Loucy (cell line): ENCODE measurements at regions not wholly inside any gene's neighbourhood (a gene's known extent, or its start where the extent isn't known, plus 50 kb on each side); places are given as distances from the start of the nearest gene placed in this dataset.

Experiments used
- H2AFZ ChIP-seq: fragments of 200-600 bp; sonication (generic); 2 replicates; pipeline ENCODE4 v1.6.0; 2016; ENCODE audit warnings: antibody characterized with exemption, mild to moderate bottlenecking, low read length, moderate library complexity
- H3F3A ChIP-seq: fragments of 200-600 bp; 2 replicates; pipeline ENCODE4 v1.6.0; 2016; ENCODE audit warnings: antibody characterized with exemption, low read depth, mild to moderate bottlenecking
- H3K27me3 ChIP-seq: fragments of 200-600 bp; sonication (generic); 2 replicates; pipeline ENCODE4 v1.6.1; 2014; ENCODE audit warnings: low read length, mild to moderate bottlenecking; ENCODE audit not compliant: insufficient read depth, poor library complexity, severe bottlenecking
- H3K36me3 ChIP-seq: fragments of 200-600 bp; sonication (generic); 2 replicates; pipeline ENCODE4 v1.6.1; 2016; ENCODE audit warnings: low read length; ENCODE audit not compliant: insufficient read depth
- H3K4me1 ChIP-seq: fragments of 200-600 bp; sonication (generic); 2 replicates; pipeline ENCODE4 v1.5.1; 2014; ENCODE audit warnings: low read length, mild to moderate bottlenecking; ENCODE audit not compliant: insufficient read depth, poor library complexity, severe bottlenecking
- H3K4me2 ChIP-seq: fragments of 200-600 bp; sonication (generic); 2 replicates; pipeline ENCODE4 v1.6.0; 2014; ENCODE audit warnings: antibody characterized with exemption, low read length, low read depth, mild to moderate bottlenecking; ENCODE audit not compliant: poor library complexity, severe bottlenecking
- H3K4me3 ChIP-seq: fragments of 200-600 bp; sonication (generic); 2 replicates; pipeline ENCODE4 v1.5.1; 2014; ENCODE audit warnings: low read length, mild to moderate bottlenecking, mixed read lengths; ENCODE audit not compliant: poor library complexity, severe bottlenecking
- H3K79me2 ChIP-seq: fragments of 200-600 bp; sonication (generic); 2 replicates; pipeline ENCODE4 v1.6.1; 2014; ENCODE audit warnings: low read length; ENCODE audit not compliant: insufficient read depth
- H3K9ac ChIP-seq: fragments of 200-600 bp; sonication (generic); 2 replicates; pipeline ENCODE4 v1.6.0; 2014; ENCODE audit warnings: mild to moderate bottlenecking, low read depth, low read length, moderate library complexity; ENCODE audit not compliant: poor library complexity, severe bottlenecking
- H3K9me2 ChIP-seq: fragments of 200-600 bp; sonication (generic); replicated peaks from 2 replicates; pipeline ENCODE4 v1.6.1; 2016; ENCODE audit warnings: low read depth, low read length, mixed read lengths
- H3K9me3 ChIP-seq: fragments of 200-600 bp; sonication (generic); 2 replicates; pipeline ENCODE4 v1.6.1; 2014; ENCODE audit warnings: mild to moderate bottlenecking, antibody characterized with exemption, low read length, low read depth; ENCODE audit not compliant: insufficient read depth
- H4K20me1 ChIP-seq: fragments of 200-600 bp; sonication (generic); 2 replicates; pipeline ENCODE4 v1.6.0; 2014; ENCODE audit warnings: antibody characterized with exemption, low read length, mild to moderate bottlenecking; ENCODE audit not compliant: insufficient read depth, poor library complexity, severe bottlenecking
- CTCF ChIP-seq: fragments of 200-600 bp; sonication (generic); conservative IDR thresholded peaks from 2 replicates; pipeline ENCODE4 v1.5.1; 2014; ENCODE audit warnings: mild to moderate bottlenecking, antibody characterized with exemption, low read length
- EZH2phosphoT487 ChIP-seq: fragments of 200-600 bp; IDR thresholded peaks from 2 replicates; pipeline ENCODE4 v1.6.1; 2018; ENCODE audit warnings: antibody characterized with exemption, mild to moderate bottlenecking, moderate library complexity, borderline replicate concordance

DNA sequence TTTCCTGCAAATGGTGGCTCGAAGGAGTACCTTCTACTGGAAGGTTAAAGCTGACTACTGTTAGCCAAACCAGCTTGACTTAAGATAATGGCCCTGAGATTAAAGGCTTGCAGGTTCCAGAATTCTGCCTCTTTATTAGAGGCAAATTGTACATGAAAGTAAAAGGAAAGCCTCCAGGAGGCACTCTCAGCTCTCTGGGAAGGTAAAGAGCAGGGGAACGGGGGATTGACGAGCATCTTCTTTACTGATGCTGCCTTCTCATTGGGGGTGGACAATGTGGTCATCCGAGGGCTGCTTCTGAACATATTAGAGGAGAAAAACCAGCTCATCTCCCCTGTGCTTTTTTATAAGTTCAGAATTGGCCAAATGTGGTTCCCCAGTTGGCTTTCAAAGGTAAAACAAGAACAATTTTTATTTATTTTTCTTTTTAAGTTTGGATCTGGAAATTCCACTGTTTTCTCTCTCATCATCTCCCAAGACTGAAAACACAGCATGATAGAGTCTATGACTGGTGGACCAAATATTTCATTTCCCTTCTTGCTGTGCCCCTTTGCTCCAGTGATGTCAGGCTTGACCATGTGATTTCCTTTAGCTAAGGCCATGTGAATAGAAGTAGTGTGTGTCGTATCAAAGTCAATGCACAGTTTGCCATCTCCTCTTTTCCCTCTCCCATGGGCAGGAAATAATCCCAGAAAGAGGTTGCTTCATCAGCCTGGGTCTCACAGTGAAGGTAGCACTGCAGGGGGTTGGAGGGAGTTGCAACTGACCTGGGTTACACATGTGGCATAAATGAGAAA lies 292.7 kb downstream of the PRDM2 start:
- H3K27me3 ChIP-seq, result no peaks in the 10 kb centered on the region
- no peak overlapping the region for H3K4me3 ChIP-seq
- H3K79me2 ChIP-seq, result no peaks in the 10 kb centered on the region
- no peak for TF ChIP-seq EZH2phosphoT487
- no peak for TF ChIP-seq CTCF
- H3K4me1 ChIP-seq, result no peaks in the 10 kb centered on the region
- H4K20me1 ChIP-seq, result no peaks in the 10 kb centered on the region
- no peaks in the 10 kb centered on the region for H3K9me3 ChIP-seq
- H3K36me3 ChIP-seq, result no peaks in the 10 kb centered on the region
- H3K9me2 ChIP-seq, result no peaks in the 10 kb centered on the region
- H3F3A ChIP-seq, result no peaks in the 10 kb centered on the region
- no peak overlapping the region for H3K4me2 ChIP-seq
- no peak overlapping the region for H2AFZ ChIP-seq
- H3K9ac ChIP-seq, result no peak overlapping the region

DNA sequence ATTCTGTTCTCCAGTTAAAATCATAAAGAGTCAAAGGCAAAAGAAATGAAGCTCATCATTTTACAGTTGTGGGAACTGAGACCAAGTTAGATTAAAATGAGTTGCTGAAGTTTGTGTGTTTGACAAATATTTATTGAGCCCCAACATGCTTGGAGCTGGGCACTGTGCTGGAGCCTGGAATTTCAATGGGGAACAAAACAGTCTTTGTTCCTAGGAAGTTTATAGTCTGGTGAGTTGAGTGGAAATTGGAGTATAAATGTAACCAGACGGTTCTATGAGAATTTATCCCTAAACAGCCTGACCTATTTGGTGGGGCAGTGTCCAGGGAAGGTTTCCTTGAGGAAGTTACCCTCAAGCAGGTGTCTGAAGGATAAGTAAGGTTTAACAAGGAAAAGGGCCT lies 294.4 kb downstream of the PRDM2 start:
- H4K20me1 ChIP-seq, result no peaks in the 10 kb centered on the region
- no peaks in the 10 kb centered on the region for H3K79me2 ChIP-seq
- no peaks in the 10 kb centered on the region for H3K9me3 ChIP-seq
- no peaks in the 10 kb centered on the region for H3K27me3 ChIP-seq
- H3K4me3 ChIP-seq, result no peak overlapping the region
- H3K36me3 ChIP-seq, result no peaks in the 10 kb centered on the region
- TF ChIP-seq CTCF, result no peak
- no peak for TF ChIP-seq EZH2phosphoT487
- H3K9me2 ChIP-seq, result no peaks in the 10 kb centered on the region
- no peak overlapping the region for H2AFZ ChIP-seq
- no peaks in the 10 kb centered on the region for H3F3A ChIP-seq
- no peak overlapping the region for H3K4me2 ChIP-seq
- no peak overlapping the region for H3K9ac ChIP-seq
- H3K4me1 ChIP-seq, result no peaks in the 10 kb centered on the region

DNA sequence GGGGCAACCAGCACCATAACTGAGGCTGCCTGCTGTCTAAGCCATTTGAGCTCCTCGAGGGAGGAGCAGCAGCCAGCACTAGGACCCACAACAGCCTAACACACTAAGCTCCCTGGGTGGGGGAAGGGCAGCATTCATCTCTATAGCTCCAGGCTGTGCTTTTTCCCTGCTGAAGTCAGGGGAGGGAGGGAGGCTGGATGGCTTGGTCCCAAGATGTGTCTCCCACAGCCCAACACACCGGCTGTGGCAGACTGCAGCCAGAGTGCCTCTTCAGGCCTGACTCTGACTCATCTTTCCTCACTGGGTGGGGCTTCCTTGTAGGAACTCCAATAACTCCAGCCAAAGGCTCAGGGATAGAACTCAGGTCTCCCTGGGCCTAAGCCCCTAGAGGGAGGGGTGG lies 296.3 kb downstream of the PRDM2 start:
- no peaks in the 10 kb centered on the region for H3K79me2 ChIP-seq
- no peak overlapping the region for H3K4me3 ChIP-seq
- no peaks in the 10 kb centered on the region for H3K27me3 ChIP-seq
- no peaks in the 10 kb centered on the region for H3K9me2 ChIP-seq
- H3K4me1 ChIP-seq, result no peaks in the 10 kb centered on the region
- no peaks in the 10 kb centered on the region for H4K20me1 ChIP-seq
- no peak overlapping the region for H2AFZ ChIP-seq
- no peaks in the 10 kb centered on the region for H3K9me3 ChIP-seq
- TF ChIP-seq EZH2phosphoT487 (no peak), CTCF (no peak)
- H3K9ac ChIP-seq, result no peak overlapping the region
- H3K4me2 ChIP-seq, result no peak overlapping the region
- H3K36me3 ChIP-seq, result no peaks in the 10 kb centered on the region
- no peaks in the 10 kb centered on the region for H3F3A ChIP-seq
